ENCODE measurements at regions not wholly inside any gene's neighbourhood (a gene's known extent, or its start where the extent isn't known, plus 50 kb on each side); places are given as distances from the start of the nearest gene placed in this dataset.
"Not testable (repeated sequence)": the region's sequence is repeated elsewhere in the genome, so short reads cannot be mapped to it uniquely, and the experiment has no call there.

DNA sequence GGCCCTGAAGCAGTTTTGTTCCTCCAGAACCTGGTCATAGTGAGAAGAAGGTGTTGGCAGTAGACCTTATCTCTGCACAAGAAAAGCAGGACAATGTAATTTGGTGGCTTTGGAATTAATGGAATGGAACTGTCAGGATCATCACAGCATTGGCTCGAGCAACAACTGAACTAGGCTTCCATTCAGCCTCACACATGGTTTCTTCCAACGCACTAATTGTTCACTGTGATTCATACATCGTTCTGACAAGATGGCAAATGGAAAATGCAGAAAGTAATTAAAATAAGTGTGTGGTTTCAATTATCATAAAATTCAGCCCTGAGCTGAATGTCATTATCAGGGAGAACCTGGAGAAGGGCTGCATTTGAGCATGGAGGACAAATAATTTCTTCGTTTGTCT is 80.6 kb downstream of the MFSD1 start:
- no peak for FAIRE-seq

DNA sequence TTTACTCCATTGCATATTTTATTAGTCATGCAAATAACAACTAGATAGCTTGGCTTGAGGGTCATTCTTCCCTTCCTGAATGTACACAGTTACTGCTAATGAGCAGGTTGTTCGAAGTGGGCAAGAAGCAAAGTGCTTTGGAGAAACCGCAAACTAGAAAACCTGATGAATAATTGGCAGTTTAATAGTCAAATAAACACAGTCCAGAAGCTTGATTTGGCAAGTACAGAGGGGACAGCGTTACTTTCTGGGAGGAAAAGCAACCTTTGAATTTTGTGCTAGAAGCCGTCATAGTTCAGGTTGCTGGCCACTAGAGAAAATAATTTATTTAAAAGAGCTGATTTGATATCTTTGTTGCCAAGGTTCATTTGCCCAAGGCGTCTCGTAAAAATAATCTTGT is 94.9 kb downstream of the MFSD1 start:
- FAIRE-seq = no peak

DNA sequence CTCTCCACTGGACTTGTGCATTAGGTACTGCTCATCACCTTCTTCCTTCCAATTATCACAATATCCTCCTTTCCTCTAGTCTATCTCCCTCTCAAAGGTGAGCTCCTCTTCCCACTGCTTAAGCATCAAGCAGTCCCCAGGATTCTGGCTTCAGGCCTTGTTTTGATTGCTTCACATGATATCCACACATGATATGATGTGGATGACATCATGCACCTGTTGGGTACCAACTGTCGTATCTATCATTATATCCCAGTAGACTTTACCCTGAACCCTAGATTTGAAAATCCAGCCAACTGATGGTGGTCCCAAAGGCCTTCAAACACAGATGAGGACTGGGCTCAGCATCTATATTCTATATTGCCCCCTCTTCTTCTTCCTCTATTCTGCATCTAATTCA is 104.9 kb downstream of the MFSD1 start:
- no peak for FAIRE-seq

DNA sequence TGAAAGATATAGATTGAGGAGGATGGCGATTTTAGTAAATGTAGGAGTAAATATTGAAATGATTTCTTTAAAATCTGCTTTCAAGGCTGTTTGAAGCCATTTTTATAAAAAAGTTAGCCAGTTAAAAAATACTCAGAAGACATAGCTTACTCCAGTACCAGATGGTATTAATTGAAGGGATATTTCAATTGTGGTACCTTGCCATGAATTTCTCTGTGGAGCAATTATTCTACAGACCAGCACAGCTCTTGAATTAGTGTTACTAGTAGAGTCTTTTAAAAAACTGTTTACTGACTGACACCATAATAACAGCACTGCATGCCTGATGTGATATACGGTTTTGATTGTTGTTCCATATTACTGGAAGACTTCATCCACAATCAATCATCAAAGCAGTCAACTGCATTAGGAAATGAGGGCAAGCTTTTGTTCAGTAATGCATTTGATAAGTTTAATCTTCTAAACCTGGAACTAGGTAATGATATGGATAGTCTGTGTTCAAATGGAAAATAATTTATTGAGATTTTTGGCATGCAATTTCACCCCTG is 106.4 kb downstream of the MFSD1 start:
- no peak for FAIRE-seq

DNA sequence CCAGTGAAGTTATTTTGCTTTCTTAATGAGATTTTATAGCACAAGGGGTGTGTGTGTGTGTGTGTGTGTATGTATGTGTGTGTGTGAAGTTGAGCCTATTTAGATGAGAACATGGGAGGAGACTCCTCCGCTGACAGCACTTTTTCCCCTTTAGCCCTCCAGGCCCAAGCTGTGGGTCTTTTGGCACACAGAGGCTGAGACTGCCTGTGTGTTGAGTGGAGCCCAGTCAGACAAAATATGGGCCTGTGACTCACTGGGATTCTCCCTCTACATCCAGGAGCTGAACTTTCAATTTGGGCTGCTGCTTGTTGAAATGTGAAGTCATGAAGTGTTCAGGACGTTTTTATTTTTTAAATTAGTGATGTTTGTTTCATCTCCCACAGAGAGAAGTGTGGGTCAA is 108.0 kb downstream of the MFSD1 start:
- no peak for FAIRE-seq

DNA sequence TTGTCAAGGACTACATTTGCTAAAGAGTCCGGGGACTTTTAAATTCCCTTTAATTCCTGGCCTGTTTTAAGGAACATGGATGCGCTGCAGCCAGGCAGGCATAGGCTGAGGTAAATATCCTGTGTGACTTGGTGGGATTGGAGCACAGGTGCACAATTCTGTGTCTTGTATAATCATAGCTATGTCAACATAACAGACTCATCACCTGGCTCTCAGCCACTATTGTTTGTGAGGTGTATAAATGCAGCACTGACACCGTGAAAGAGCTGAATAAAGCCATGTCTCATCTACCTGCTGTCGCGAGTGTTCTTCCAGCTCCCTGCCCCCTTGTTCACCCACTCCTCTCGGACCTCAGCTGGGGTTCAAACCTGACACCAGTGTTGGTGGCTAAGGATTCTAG is 109.7 kb downstream of the MFSD1 start:
- FAIRE-seq = no peak

DNA sequence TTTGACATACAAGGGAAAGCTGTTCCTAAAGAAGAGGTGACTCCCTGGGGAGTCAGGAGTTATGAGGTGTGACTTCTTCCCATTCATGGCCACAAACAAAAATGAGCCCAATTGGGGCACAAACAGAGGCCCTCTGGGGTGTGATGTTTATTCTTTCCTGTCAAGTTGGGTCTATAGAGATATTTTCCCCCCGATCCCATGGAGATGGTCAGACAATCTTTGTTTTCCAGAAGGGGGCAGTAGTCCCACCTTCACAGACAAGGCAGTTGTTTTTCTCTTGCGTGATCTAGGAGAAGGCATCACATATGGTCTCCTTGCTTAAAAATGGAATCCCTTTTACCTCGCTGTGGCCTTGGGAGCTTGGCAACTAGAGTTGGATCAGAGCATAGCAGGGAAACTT is 110.3 kb downstream of the MFSD1 start:
- FAIRE-seq = no peak

DNA sequence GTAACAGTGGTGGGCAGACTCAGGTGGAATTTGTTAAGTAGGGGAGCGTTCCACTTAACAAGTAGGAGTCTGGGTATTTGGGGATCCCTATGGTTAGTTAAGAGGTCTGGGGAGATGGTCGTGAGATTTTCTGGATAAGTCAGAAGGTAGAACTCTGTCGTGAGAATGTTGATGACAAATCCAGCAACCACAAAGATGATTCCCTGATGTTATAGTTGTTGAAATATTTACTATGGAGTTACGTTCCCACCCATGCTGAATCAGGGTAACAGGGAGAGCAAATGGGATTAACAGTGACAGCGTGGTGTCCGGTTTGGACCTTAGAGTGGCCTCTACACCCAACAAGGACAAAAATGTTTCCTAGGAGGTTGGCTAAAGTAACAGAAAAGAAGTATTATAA is 110.8 kb downstream of the MFSD1 start:
- no peak for FAIRE-seq

DNA sequence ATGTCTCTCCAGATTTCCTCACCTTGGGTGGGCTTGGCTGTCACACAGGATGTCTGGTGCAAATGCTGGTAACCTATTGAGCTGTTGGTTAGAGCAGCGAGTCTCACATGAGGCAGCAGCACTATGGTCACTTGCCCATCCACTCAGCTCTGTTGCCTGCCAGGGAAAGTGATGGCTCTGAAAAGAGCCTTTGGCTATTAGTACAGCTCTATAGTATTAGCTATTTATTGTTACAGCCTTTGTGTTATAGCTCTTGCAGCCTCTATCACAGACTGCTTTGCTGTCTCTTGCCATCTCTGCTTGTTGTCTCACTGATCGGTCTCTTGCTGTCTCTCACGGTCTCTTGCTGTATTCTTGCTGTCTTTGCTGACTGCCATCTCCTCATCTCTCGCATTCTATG is 114.3 kb downstream of the MFSD1 start:
- FAIRE-seq = no peak

DNA sequence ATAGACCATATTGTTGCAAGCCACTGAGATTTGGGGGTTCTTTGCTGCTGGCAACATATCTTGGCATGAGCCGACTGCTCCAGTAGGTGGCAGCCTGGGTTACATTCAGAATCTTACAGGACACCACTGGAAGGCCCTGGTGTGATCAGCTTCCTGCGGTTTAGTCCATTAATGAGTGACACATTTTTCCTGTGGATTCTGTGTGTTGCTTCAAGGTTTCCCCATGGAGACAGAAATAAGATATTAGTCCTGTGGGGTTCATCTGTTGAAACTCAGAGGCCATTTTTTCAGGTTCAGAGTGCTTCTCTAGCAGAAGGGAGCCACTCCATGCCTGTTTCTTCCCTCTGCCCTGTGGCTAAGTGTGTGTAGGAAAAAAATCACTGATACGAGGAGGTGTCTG is 116.2 kb downstream of the MFSD1 start:
- FAIRE-seq = no peak

DNA sequence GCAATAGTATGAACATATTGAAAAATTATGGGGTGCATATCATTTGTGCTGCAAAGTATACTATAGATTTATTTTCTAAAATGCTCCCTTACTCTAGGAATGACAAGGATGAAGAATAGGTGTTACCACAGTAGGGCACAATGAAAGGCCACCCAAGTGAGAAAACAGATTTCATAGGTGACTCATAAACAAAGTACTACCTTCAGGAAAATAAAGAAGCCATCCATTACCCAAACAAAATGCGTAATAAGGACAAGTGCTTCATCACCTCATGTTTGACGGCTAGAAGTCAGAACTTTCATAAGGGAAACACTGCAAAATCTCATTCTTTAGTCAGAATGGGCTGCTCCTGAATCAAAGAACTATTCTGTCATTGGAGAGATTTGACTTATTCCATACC is 116.6 kb downstream of the MFSD1 start:
- no peak for FAIRE-seq

DNA sequence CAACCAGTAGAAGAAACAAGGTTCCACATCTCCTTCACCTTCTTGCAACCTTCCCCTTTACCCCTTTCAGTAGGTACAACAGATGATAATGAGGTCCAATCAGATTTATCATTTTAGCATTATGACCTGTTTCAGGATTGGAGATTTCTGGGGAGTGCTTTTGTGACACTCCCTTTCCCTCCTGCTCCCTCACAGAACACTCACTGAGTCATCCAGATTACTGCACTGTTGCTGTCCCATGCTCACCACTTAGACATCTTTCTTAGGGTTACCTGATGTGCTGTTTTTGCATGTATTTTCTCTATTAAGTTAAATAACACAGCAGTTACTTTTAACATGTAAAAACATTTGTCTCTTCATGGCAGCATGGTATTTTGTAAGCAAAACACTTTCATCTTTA is 118.5 kb downstream of the MFSD1 start:
- no peak for FAIRE-seq

DNA sequence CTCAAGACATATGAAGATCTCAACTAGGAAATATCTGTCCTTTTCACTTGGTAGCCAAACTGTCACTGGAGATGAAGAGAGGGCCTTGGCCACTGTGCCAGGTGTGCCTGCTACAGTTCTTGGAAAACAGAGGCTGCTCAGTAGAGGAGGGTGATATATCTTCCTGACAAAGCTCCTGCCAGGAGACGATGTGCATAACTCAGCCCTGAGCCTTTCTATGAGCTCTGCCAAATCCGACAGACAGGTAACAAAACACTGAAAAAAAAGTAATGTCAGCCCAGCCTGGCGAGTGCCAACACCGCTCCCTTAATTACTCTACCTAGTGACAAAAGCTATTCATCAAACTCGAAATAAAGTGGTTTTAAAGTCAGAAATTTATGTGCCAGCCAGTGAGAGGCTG is 123.2 kb downstream of the MFSD1 start:
- FAIRE-seq = no peak

DNA sequence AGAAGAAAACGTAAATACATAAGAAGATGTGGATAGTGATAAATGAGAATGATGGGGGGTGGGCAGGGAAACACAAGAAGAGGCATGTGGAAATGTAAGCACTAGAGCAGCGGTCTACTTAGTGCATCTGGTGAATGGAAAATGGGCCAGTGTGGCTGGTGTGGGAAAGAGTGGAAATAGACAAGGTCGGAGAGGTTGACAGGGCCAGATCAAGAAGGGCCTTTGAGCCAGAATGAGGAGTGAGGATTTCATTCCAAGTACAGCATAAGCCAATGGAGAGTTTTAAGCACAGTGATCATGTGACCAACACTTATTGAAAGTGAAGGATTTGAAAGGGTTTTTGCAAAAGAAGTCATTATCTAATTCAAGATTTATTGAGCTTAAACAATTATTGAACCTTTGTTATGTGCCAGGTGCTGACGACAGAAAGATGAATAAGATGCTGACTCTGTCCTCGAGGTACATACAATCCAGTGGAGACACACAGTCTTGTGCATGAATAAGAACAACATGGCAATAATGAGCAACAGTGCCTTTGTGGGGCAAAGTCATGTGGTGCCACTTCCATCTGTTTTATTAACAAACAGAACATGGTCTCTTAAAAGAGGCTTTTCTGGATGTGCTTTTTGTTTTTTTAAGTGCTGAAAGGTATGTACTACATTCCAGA is 124.1 kb downstream of the MFSD1 start:
- no peak for FAIRE-seq

DNA sequence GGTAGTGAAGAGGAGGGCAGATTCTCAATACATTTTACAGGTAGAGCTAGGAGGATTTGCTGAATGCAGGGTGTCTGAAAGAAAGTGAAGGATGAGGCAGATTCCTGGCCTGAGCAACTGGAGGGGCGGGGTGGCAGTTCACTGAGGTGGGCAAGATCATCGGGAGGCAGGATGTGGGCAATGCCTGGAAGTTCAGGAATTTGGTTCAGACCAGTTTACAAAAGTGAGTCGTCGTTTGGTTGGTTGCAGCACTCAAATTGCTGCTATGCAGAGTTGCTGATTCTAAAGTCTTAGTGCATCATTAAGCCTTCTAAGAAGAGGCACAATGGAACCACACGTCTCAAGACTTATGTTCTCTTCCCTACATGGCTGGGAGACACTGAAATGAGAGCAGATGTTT is 134.0 kb downstream of the MFSD1 start:
- FAIRE-seq = no peak

DNA sequence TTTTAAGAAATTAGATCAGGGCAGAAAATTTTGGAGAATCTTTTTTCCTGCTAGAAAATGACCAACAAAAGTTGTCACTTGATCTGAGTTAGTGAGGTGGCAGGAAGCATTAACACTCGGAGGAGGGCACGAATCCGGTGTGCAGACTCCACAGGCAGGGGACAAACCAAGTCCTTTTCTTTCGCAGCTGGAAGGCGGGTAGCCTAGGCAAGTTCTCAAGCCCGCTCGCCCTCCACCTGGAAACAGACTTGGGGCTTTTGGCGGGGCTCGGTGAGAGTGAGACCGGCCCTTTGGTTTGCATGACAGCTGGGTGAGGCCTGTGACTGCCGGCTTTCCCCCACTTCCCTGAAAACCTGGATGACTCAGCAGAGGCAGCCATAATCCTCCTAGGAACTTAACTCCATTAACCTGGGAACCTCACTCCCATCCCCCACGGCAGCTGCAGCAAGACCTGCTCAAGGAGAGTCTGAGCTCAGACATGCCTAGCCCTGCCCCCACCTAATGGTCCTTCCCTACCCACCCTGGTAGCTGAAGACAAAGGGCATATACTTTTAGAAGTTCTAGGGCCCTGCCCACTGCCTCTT is 134.8 kb downstream of the MFSD1 start:
- FAIRE-seq = no peak

DNA sequence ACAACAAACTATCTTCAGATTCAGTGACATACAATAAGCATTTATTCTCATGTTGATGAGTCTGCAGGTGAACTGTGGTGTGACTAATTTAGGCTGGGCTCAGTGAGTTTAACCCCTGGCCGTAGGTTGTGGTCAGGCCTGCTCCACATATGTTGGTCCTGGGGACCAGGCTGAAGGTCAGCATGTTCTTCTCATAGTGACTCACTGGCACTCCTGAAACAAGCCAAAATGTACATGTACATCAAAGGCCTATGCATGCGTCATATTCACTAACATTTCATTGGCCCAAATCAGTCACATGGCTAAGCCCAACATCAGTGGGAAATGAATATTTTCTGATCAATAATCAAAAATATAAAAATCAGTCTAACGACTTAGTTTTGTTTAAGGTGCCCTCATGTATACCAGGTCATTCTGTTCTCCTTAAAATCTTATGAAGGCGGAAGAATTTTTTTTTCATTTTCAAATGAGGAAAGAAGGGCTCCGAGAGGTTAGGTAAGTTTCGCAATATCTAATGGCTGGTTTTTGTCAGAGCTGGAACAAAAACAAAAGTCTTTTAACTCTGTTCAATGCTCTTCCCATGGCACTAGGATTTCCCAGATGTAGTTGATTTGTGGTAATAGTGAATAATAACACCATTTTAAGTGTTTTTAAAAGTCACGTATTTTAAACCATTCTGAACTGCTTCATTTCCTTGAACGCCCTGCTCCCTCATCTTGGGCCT is 148.5 kb downstream of the MFSD1 start:
- FAIRE-seq = no peak

DNA sequence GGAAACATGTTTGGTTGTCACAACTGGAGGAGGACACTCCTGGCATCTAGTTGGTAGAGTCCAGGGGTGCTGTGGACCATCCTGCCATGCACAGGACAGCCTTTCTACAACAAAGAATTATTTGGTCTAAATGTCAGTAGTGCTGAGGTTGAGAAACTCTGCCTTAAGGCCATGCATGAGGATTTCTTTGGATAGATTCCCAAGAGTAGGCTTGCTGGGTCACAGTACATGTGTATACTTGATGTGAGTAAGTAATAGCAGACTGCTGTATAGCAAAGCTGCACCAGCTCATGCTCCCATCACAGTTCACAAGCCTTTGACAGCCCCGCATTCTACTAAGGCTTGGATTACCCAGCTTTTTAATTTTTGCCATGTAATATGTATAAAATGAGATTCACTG is 151.3 kb downstream of the MFSD1 start:
- FAIRE-seq = no peak

DNA sequence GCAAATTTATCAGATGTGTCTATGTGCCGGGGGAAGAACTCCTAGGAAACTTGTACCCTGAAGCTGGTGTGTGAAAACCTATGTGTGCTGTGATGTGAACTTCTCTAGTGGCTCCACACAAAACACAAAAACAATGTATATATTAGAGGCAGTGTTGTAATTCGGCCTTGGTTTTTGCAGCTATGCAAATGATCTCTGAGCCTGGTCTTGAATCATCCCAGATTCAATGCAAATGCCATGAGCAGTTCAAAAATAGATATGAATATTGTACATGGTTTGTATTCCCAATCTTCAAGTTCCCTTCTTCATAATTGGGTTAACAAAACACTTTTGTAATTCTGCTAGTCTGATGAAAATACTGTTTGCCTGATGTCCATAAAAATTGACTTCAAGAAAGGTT is 152.6 kb downstream of the MFSD1 start:
- FAIRE-seq = no peak

DNA sequence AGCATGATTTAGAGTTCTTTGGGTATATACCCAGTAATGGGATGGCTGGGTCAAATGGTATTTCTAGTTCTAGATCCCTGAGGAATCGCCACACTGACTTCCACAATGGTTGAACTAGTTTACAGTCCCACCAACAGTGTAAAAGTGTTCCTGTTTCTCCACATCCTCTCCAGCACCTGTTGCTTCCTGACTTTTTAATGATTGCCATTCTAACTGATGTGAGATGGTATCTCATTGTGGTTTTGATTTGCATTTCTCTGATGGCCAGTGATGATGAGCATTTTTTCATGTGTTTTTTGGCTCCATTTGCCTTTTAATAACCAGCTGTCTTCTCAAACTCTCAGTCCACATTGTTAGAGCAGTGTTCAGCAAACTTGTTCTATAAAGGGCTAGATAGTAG is 155.9 kb downstream of the MFSD1 start:
- not testable (repeated sequence) for FAIRE-seq

DNA sequence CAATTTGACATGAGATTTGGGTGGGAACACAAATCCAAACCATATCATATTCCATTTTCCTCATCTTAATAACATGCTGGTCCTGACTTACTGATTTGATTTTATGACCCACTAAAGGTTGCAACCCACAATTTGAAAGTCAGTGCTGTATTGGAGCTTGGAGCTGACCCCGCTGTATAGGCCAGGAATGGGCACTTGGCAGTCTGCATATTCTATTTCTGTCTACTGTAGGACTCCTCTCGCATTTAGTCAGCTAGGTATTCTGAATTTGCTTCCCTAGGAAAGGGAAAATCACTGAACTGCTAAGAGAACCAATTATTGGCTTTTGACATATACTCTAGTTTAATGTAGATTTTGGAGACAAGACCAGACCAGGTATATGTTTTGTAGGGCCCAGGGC is 157.0 kb downstream of the MFSD1 start:
- FAIRE-seq = no peak

DNA sequence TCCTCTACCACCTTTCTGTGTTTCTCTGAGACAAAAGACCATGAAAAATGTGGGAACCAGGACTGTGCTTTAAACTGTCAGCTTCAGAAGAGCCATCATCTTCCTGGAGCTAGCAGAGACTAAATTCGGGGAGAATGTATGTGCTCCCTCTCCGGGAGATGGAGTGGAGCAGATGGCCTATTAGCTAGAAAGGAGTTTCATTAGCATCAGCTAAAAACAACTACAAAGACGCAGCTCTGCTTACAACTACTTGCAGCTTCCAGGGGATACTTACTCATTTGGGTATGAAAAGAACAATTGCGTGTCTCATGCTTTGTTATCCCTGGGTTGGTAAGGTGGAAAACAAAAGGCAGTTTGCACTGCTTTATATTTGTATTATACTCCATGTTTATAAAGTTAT is 159.6 kb downstream of the MFSD1 start:
- FAIRE-seq = no peak

DNA sequence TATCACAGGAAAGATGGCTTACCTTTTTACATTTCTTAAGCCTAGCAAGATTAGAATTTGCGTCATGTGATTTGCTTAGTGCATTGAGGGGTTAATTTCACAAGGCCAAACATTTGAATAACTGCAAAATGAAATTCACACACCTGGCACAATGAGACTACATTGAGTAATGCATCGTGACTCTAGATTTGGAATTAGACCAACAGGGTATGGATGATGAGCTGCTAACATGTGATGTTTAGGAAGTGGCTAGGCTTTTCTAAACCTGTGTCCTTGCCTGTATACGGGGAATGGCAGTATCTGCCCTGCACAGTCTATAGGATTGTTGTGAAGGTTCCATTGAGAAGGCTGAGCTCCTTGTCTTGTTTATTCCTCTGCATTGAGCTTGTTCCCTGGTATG is 160.1 kb downstream of the MFSD1 start:
- no peak for FAIRE-seq

DNA sequence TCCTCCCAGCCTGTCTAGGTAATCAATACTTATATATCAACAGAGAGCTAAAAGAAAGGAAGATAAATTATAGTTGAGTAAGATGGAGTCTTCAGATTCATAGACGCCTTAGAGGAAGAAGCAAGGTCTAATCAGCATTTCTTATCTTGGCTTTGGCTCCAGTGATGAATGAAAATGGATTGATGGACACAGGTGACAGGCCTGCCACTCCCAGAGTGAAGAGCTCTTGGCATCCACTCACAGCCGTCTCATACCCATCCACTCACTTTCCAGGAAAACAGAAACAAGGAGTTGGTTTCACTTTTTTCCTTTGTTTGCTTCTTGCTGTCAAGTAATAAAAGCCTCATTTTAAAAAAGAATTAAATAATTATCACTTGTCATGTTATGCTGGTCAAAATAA is 168.2 kb downstream of the MFSD1 start:
- no peak for FAIRE-seq
